HEK293 (cell line): ENCODE measurements at regions not wholly inside any gene's neighbourhood (a gene's known extent, or its start where the extent isn't known, plus 50 kb on each side); places are given as distances from the start of the nearest gene placed in this dataset.

Source experiments
- CTCF ChIA-PET: fragments of 350-600 bp; formaldehyde crosslinking; extraction: SDS; loops from one replicate; lab custom pipeline; 2021; ENCODE audit warnings: antibody characterized with exemption; lab: Yijun Ruan, JAX
- POLR2A ChIA-PET: fragments of 300-600 bp; formaldehyde crosslinking; extraction: SDS; loops from one replicate; lab custom pipeline; 2020; ENCODE audit warnings: antibody characterized with exemption, inconsistent platforms; lab: Yijun Ruan, JAX
- H3K27ac ChIP-seq: fragments of 200-500 bp; sonication (Bioruptor generic); 2 replicates; pipeline ENCODE4 v1.5.1; 2014; ENCODE audit warnings: low read depth, low read length, control low read depth, inconsistent platforms; ENCODE audit errors: extremely low read depth
- H3K36me3 ChIP-seq, 2 experiments: fragments of 200-500 bp in 1 of 2; sonication (Bioruptor generic) in 1 of 2; 1 replicate in 1 of 2; 2 replicates in 1 of 2; pipeline ENCODE4 v1.5.1; 2014 to 2017; ENCODE audit warnings: inconsistent platforms in 2 of 2, low read length in 2 of 2; ENCODE audit not compliant: control insufficient read depth in 2 of 2, insufficient read depth in 1 of 2
- H3K4me1 ChIP-seq: fragments of 200-500 bp; sonication (Bioruptor generic); 2 replicates; pipeline ENCODE4 v1.5.1; 2014; ENCODE audit warnings: mild to moderate bottlenecking, low read length, inconsistent platforms; ENCODE audit not compliant: control insufficient read depth, insufficient read depth
- H3K4me3 ChIP-seq: 2 replicates; pipeline ENCODE4 v1.5.1; 2011; ENCODE audit warnings: low read depth, mild to moderate bottlenecking, control low read depth, low read length, moderate library complexity
- H3K9me3 ChIP-seq: fragments of 200-500 bp; sonication (Bioruptor generic); 2 replicates; pipeline ENCODE4 v1.5.1; 2014; ENCODE audit warnings: low read depth, low read length, inconsistent platforms; ENCODE audit not compliant: control insufficient read depth, insufficient read depth
- BCL11A ChIP-seq: fragments of 450-650 bp; formaldehyde crosslinking; IDR thresholded peaks from 2 replicates; pipeline ENCODE4 v1.5.1; 2016; ENCODE audit warnings: low read depth, missing biosample characterization, missing genetic modification characterization
- HOXD13 ChIP-seq: sonication (generic); formaldehyde crosslinking; IDR thresholded peaks from 2 replicates; pipeline ENCODE4 v1.8.0; 2022; ENCODE audit warnings: missing genetic modification reagents, borderline replicate concordance
- ZBTB1 ChIP-seq: fragments of 450-650 bp; formaldehyde crosslinking; IDR thresholded peaks from 2 replicates; pipeline ENCODE4 v1.5.1; 2016; ENCODE audit warnings: missing biosample characterization, missing genetic modification characterization
- ZIC2 ChIP-seq: fragments of 450-650 bp; formaldehyde crosslinking; IDR thresholded peaks from 2 replicates; pipeline ENCODE4 v1.5.1; 2016; ENCODE audit warnings: missing biosample characterization, missing genetic modification characterization
- ZNF211 ChIP-seq: fragments of 450-650 bp; formaldehyde crosslinking; IDR thresholded peaks from 2 replicates; pipeline ENCODE4 v1.5.1; 2016; ENCODE audit warnings: low read depth, missing biosample characterization, missing genetic modification characterization
- ZNF423 ChIP-seq: fragments of 450-650 bp; formaldehyde crosslinking; IDR thresholded peaks from 2 replicates; pipeline ENCODE4 v1.5.1; 2016; ENCODE audit warnings: missing biosample characterization, missing genetic modification characterization
- ZNF530 ChIP-seq: fragments of 450-650 bp; formaldehyde crosslinking; IDR thresholded peaks from 2 replicates; pipeline ENCODE4 v1.5.1; 2016; ENCODE audit warnings: low read depth, missing biosample characterization, missing genetic modification characterization
- ZNF624 ChIP-seq: fragments of 450-650 bp; formaldehyde crosslinking; IDR thresholded peaks from 2 replicates; pipeline ENCODE4 v1.5.1; 2017; ENCODE audit warnings: missing biosample characterization, missing genetic modification characterization
- ZNF658 ChIP-seq: fragments of 450-650 bp; formaldehyde crosslinking; IDR thresholded peaks from 2 replicates; pipeline ENCODE4; 2016; ENCODE audit warnings: missing biosample characterization, missing genetic modification characterization
- ZNF664 ChIP-seq: fragments of 450-650 bp; formaldehyde crosslinking; IDR thresholded peaks from 2 replicates; pipeline ENCODE4 v1.5.1; 2016; ENCODE audit warnings: missing biosample characterization, missing genetic modification characterization
- ZNF701 ChIP-seq: fragments of 450-650 bp; formaldehyde crosslinking; IDR thresholded peaks from 2 replicates; pipeline ENCODE4 v1.5.1; 2016; ENCODE audit warnings: missing biosample characterization, missing genetic modification characterization
- ZSCAN30 ChIP-seq: fragments of 450-650 bp; IDR thresholded peaks from 2 replicates; pipeline ENCODE4 v1.5.1; 2018; ENCODE audit warnings: missing biosample characterization, mild to moderate bottlenecking, missing genetic modification characterization, moderate library complexity
- TF ChIP-seq, protein P1 (sequence below): fragments of 450-650 bp; formaldehyde crosslinking; conservative IDR thresholded peaks from 2 replicates; pipeline ENCODE4 v1.5.1; 2016; ENCODE audit warnings: low read depth, missing biosample characterization, missing genetic modification characterization
- TF ChIP-seq, protein P2 (sequence below): fragments of 450-650 bp; formaldehyde crosslinking; IDR thresholded peaks from 2 replicates; pipeline ENCODE4 v1.5.1; 2017; ENCODE audit warnings: missing biosample characterization, mild to moderate bottlenecking, missing genetic modification characterization, moderate library complexity
- TF ChIP-seq, protein P3 (sequence below): fragments of 450-650 bp; formaldehyde crosslinking; IDR thresholded peaks from 2 replicates; pipeline ENCODE4 v1.5.1; 2016; ENCODE audit warnings: missing biosample characterization, missing genetic modification characterization
- TF ChIP-seq, protein P4 (sequence below): fragments of 450-650 bp; formaldehyde crosslinking; IDR thresholded peaks from 2 replicates; pipeline ENCODE4 v1.5.1; 2016; ENCODE audit warnings: missing biosample characterization, missing genetic modification characterization
- TF ChIP-seq, protein P5 (sequence below): fragments of 450-650 bp; formaldehyde crosslinking; IDR thresholded peaks from 2 replicates; pipeline ENCODE4 v1.5.1; 2016; ENCODE audit warnings: missing biosample characterization, missing genetic modification characterization

DNA sequence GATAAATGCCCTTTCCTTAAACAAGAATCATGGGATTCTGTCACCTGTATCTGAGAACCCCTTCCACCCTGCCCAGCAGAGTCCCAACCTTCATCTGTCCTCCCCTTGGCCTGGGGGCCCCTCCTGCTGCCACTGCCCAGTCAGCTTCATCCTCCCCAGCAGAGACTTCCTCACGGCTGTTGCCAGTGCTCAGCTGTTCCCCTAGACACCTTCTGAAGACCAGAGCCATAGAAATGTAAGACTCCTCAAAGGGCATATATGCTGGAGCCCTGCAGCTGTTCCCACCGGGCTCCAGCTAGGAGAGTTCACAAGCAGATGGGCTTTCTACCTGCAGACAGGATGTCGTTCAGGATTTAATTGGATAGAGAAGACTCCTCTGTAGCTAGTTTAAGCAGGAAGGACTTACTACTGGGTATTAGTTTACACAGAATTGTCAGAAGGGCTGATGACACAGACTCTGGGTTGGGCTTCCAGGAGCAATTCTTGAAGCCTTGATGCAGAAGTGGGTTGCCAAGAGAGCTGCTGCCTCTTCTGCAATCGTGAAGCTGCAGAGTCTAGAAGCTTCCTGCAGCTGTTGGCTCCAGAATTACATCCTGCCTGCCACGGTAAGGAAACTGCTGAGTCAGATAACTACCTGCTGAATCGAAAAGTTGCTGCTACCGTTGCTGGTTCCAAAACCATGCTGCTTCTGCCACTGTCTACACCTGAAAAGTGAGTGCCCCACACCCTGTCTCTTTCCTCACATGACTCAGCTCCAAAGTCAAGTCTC, 57.1 kb upstream of the MLN start:
- ChIA-PET POLR2A (interaction anchor here (1.0 kb wide), 1 partner anchor 21 kb away, joined by 3 read pairs; no protein-coding TSS in a partner anchor), CTCF (interaction anchor here (0.5 to 1.0 kb wide), 4 partner anchors 166 to 1616 kb away, joined by 3 to 4 read pairs (median 4); no protein-coding TSS in a partner anchor)
- Histone ChIP-seq H3K36me3 (no peaks in the 10 kb centered on the region), H3K27ac (no peak overlapping the region), H3K4me1 (no peaks in the 10 kb centered on the region)
- TF ChIP-seq, protein P1, sequence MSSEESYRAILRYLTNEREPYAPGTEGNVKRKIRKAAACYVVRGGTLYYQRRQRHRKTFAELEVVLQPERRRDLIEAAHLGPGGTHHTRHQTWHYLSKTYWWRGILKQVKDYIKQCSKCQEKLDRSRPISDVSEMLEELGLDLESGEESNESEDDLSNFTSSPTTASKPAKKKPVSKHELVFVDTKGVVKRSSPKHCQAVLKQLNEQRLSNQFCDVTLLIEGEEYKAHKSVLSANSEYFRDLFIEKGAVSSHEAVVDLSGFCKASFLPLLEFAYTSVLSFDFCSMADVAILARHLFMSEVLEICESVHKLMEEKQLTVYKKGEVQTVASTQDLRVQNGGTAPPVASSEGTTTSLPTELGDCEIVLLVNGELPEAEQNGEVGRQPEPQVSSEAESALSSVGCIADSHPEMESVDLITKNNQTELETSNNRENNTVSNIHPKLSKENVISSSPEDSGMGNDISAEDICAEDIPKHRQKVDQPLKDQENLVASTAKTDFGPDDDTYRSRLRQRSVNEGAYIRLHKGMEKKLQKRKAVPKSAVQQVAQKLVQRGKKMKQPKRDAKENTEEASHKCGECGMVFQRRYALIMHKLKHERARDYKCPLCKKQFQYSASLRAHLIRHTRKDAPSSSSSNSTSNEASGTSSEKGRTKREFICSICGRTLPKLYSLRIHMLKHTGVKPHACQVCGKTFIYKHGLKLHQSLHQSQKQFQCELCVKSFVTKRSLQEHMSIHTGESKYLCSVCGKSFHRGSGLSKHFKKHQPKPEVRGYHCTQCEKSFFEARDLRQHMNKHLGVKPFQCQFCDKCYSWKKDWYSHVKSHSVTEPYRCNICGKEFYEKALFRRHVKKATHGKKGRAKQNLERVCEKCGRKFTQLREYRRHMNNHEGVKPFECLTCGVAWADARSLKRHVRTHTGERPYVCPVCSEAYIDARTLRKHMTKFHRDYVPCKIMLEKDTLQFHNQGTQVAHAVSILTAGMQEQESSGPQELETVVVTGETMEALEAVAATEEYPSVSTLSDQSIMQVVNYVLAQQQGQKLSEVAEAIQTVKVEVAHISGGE (tag by site-specific recombination): no peak
- TF ChIP-seq ZIC2 (tag by site-specific recombination) (0 out of 2 replicates have a peak, but pooled peaks have one; percentile 21), ZNF530 (no peak), BCL11A (no peak), ZNF624 (tag by site-specific recombination) (no peak), ZSCAN30 (tag by site-specific recombination) (no peak)
- TF ChIP-seq, protein P2, sequence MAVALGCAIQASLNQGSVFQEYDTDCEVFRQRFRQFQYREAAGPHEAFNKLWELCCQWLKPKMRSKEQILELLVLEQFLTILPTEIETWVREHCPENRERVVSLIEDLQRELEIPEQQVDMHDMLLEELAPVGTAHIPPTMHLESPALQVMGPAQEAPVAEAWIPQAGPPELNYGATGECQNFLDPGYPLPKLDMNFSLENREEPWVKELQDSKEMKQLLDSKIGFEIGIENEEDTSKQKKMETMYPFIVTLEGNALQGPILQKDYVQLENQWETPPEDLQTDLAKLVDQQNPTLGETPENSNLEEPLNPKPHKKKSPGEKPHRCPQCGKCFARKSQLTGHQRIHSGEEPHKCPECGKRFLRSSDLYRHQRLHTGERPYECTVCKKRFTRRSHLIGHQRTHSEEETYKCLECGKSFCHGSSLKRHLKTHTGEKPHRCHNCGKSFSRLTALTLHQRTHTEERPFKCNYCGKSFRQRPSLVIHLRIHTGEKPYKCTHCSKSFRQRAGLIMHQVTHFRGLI (tag by site-specific recombination): peak; percentile 57; the same call in 1 of the 2 replicates
- TF ChIP-seq, all 188 proteins: peak for 2
- Histone ChIP-seq H3K9me3 (no peaks in the 10 kb centered on the region), H3K4me3 (no peak overlapping the region)

DNA sequence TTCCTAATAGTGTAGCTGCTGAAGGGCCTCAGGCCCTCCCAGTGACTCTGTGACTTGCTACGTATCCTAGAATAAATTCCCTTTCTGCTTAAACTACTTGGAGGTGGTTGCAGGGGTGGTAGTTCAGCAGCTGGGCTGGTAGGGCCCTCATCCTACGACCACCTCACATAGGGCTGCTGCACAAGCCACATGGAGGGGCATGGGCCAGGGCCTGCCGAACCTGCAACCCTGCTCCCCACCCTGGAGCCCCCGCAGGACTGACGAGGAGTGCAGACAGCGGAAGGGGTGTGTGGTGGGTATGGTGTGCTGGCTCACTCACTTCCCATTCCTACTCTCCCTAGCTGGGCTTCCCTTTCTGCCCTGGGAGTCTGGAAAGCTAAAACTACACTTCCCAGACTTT, 56.2 kb upstream of the MLN start:
- ChIA-PET POLR2A (no interaction called here), CTCF (interaction anchor here (0.5 to 1.0 kb wide), 2 partner anchors 167 to 1615 kb away, joined by 3 to 4 read pairs; no protein-coding TSS in a partner anchor)
- H3K9me3 ChIP-seq: no peaks in the 10 kb centered on the region
- no peak overlapping the region for H3K4me3 ChIP-seq
- H3K27ac ChIP-seq: no peak overlapping the region
- no peaks in the 10 kb centered on the region for H3K36me3 ChIP-seq
- TF ChIP-seq ZNF530 (no peak), ZNF211 (tag by site-specific recombination) (no peak)
- no peaks in the 10 kb centered on the region for H3K4me1 ChIP-seq

DNA sequence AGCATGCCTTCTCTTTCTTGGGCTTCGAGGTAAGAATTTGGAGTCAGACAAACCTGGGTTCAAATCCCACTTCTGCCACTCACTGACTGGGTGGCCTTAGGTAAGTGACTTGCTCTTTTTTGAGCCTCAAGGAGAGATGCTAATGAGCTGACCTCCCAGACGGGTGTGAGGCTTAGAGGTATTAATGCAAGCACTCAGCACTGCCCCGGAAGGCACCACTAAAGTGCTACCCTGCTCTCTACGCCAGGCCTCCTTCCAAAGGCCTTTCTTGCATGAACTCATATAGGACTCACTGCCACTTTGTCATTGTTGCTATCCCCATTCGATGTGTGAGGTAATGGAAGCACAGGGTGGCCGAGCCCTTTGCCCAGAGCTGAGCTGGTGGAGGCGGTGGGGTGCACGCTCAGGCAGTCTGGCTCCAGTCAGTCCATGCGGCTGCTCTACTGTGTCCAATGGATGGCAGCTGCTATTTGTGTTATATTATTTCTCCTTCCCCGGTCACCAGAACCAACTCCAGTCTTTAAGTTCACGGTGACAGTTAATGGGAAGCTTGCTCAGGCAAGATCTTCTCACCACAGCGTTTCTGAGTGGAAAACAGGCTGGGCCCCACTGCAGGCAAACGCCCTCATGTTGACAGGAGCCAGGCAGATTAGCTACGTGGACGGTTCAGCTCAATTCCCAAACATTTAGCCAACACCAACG, 55.2 kb upstream of the MLN start:
- Histone ChIP-seq H3K9me3 (no peaks in the 10 kb centered on the region), H3K4me1 (no peaks in the 10 kb centered on the region), H3K36me3 (no peaks in the 10 kb centered on the region), H3K4me3 (no peak overlapping the region), H3K27ac (no peak overlapping the region)
- CTCF ChIA-PET: interaction anchor here (0.7 to 1.6 kb wide), 3 partner anchors 87 to 1128 kb away, joined by 3 to 4 read pairs (median 3); no protein-coding TSS in a partner anchor
- POLR2A ChIA-PET: no interaction called here
- no peak for TF ChIP-seq ZNF701
- no peak for TF ChIP-seq HOXD13 (CRISPR knock-in tag)
- no peak for TF ChIP-seq ZNF664 (tag by site-specific recombination)
- no peak for TF ChIP-seq ZNF658 (tag by site-specific recombination)
- TF ChIP-seq ZBTB1 (tag by site-specific recombination): no peak
- TF ChIP-seq, protein P3, sequence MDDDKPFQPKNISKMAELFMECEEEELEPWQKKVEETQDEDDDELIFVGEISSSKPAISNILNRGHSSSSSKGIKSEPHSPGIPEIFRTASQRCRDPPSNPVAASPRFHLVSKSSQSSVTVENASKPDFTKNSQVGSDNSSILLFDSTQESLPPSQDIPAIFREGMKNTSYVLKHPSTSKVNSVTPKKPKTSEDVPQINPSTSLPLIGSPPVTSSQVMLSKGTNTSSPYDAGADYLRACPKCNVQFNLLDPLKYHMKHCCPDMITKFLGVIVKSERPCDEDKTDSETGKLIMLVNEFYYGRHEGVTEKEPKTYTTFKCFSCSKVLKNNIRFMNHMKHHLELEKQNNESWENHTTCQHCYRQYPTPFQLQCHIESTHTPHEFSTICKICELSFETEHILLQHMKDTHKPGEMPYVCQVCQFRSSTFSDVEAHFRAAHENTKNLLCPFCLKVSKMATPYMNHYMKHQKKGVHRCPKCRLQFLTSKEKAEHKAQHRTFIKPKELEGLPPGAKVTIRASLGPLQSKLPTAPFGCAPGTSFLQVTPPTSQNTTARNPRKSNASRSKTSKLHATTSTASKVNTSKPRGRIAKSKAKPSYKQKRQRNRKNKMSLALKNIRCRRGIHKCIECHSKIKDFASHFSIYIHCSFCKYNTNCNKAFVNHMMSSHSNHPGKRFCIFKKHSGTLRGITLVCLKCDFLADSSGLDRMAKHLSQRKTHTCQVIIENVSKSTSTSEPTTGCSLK (tag by site-specific recombination): no peak
- TF ChIP-seq, protein P4, sequence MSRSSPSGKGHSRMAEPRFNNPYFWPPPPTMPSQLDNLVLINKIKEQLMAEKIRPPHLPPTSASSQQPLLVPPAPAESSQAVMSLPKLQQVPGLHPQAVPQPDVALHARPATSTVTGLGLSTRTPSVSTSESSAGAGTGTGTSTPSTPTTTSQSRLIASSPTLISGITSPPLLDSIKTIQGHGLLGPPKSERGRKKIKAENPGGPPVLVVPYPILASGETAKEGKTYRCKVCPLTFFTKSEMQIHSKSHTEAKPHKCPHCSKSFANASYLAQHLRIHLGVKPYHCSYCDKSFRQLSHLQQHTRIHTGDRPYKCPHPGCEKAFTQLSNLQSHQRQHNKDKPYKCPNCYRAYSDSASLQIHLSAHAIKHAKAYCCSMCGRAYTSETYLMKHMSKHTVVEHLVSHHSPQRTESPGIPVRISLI (tag by site-specific recombination): no peak
- TF ChIP-seq, protein P5, sequence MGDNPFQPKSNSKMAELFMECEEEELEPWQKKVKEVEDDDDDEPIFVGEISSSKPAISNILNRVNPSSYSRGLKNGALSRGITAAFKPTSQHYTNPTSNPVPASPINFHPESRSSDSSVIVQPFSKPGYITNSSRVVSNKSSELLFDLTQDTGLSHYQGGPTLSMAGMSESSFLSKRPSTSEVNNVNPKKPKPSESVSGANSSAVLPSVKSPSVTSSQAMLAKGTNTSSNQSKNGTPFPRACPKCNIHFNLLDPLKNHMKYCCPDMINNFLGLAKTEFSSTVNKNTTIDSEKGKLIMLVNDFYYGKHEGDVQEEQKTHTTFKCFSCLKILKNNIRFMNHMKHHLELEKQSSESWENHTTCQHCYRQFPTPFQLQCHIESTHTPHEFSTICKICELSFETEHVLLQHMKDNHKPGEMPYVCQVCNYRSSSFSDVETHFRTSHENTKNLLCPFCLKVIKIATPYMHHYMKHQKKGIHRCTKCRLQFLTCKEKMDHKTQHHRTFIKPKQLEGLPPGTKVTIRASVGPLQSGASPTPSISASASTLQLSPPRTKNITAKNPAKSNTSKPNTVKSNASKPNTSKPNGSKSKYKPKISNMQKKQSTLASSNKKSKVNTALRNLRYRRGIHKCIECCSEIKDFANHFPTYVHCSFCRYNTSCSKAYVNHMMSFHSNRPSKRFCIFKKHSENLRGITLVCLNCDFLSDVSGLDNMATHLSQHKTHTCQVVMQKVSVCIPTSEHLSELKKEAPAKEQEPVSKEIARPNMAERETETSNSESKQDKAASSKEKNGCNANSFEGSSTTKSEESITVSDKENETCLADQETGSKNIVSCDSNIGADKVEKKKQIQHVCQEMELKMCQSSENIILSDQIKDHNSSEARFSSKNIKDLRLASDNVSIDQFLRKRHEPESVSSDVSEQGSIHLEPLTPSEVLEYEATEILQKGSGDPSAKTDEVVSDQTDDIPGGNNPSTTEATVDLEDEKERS: no peak
- no peak for TF ChIP-seq ZNF423 (tag by site-specific recombination)
